ENCODE measurements at regions not wholly inside any gene's neighbourhood (a gene's known extent, or its start where the extent isn't known, plus 50 kb on each side); places are given as distances from the start of the nearest gene placed in this dataset.
"Not testable (repeated sequence)": the region's sequence is repeated elsewhere in the genome, so short reads cannot be mapped to it uniquely, and the experiment has no call there.

- no peak for DNase-seq
These were observed 106.8 kb upstream of the ATP1A1 start for GRCh38 chr1:116265931-116266863.

- DNase-seq = no peak
These were observed 106.2 kb upstream of the ATP1A1 start for GRCh38 chr1:116266864-116267212.

- peak in 1 of 2 experiments; percentile 28 for DNase-seq
These were observed 104.8 kb upstream of the ATP1A1 start for GRCh38 chr1:116268211-116268610.

- DNase-seq = no peak
These were observed 102.6 kb upstream of the ATP1A1 start for GRCh38 chr1:116270316-116271057.

- peak in 1 of 2 experiments; percentile 30 for DNase-seq
These were observed 99.8 kb upstream of the ATP1A1 start for GRCh38 chr1:116273042-116273783.

- no peak for DNase-seq
These were observed 96.5 kb upstream of the ATP1A1 start for GRCh38 chr1:116276532-116276931.

GRCh38 chr1:116277840-116278540 is 95.1 kb upstream of the ATP1A1 start:
- DNase-seq = no peak

GRCh38 chr1:116278541-116278866 is 94.5 kb upstream of the ATP1A1 start:
- no peak for DNase-seq

GRCh38 chr1:116279715-116280114 is 93.3 kb upstream of the ATP1A1 start:
- no peak for DNase-seq

GRCh38 chr1:116284819-116285390 is 88.1 kb upstream of the ATP1A1 start:
- DNase-seq = no peak

GRCh38 chr1:116286541-116286971 is 86.5 kb upstream of the ATP1A1 start:
- DNase-seq = no peak

GRCh38 chr1:116287341-116288200 is 85.5 kb upstream of the ATP1A1 start:
- DNase-seq = no peak

GRCh38 chr1:116288201-116288598 is 84.8 kb upstream of the ATP1A1 start:
- DNase-seq = no peak

- no peak for DNase-seq
These were observed 83.9 kb upstream of the ATP1A1 start for GRCh38 chr1:116289193-116289592.

- DNase-seq = no peak
These were observed 82.8 kb upstream of the ATP1A1 start for GRCh38 chr1:116290085-116290705.

GRCh38 chr1:116291024-116291423 is 82.0 kb upstream of the ATP1A1 start:
- no peak for DNase-seq

GRCh38 chr1:116292929-116293725 is 79.9 kb upstream of the ATP1A1 start:
- DNase-seq = no peak

- no peak for DNase-seq
These were observed 75.4 kb upstream of the ATP1A1 start for GRCh38 chr1:116297495-116298212.

- DNase-seq = not testable (repeated sequence)
These were observed 74.8 kb upstream of the ATP1A1 start for GRCh38 chr1:116298213-116298579.

Data from NCI-H526 (cell line).